ENCODE measurements at regions not wholly inside any gene's neighbourhood (a gene's known extent, or its start where the extent isn't known, plus 50 kb on each side); places are given as distances from the start of the nearest gene placed in this dataset.

DNA sequence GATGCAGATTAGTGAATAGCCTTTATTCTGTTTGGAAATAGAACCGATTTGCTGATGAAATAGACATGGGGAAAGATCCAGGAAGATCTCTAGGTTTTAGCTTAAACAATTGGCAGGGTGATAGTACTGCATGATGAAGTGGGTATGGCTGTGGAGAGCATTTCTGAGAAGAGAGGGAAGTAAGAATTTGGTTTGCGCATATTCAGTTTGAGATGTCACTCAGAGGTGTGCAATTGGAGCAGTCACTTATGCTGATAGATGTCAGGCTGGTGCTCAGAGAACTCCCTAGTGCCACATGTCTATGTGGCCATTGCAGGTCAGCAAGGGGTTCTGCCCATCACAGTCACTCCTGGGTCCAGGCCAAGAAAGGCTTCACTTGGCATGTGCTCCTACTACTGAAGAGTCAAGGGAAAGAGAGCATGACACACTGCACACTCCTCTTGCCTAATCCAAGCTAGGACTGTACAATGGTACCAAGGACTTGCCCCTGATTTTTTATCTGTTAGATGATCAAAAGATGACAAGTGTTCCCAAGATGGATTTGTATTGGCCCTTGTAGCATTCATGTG, 57.2 kb upstream of the ST8SIA2 start:
- H3K36me3 ChIP-seq (ENCODE audit: low read depth): no peaks in the 10 kb centered on the region
- ATAC-seq (no peak), DNase-seq (no peak)
- H3K4me3 ChIP-seq: no peak overlapping the region
- TF ChIP-seq, protein P1, sequence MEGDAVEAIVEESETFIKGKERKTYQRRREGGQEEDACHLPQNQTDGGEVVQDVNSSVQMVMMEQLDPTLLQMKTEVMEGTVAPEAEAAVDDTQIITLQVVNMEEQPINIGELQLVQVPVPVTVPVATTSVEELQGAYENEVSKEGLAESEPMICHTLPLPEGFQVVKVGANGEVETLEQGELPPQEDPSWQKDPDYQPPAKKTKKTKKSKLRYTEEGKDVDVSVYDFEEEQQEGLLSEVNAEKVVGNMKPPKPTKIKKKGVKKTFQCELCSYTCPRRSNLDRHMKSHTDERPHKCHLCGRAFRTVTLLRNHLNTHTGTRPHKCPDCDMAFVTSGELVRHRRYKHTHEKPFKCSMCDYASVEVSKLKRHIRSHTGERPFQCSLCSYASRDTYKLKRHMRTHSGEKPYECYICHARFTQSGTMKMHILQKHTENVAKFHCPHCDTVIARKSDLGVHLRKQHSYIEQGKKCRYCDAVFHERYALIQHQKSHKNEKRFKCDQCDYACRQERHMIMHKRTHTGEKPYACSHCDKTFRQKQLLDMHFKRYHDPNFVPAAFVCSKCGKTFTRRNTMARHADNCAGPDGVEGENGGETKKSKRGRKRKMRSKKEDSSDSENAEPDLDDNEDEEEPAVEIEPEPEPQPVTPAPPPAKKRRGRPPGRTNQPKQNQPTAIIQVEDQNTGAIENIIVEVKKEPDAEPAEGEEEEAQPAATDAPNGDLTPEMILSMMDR (IDR thresholded peaks at IDR 0.05): no peak
- no peaks in the 10 kb centered on the region for H3K4me1 ChIP-seq (ENCODE audit: low read depth)
- H3K9me3 ChIP-seq: no peaks in the 10 kb centered on the region
- intact Hi-C loops (cut with DNase I, micrococcal nuclease): no loop called here

DNA sequence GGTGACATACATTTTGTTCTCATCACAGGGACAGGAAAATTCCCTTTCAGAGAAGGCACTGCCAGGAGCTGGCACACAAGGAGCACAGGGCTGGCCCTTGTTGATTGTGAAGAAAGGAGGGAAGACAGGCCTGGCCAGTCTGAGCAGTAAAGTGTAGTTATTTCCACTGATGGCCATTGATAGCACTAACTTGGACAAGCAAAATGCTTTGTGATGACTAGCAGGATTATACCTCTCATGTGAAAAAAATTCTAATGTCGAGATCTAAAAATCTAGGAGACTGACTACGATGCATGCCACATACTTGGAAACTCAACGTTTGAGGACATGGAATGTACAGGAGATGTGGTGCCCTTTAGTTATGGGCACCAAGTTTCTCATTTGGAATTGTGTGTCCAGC, 54.3 kb upstream of the ST8SIA2 start:
- DNase-seq (no peak), ATAC-seq (no peak)
- no peak overlapping the region for H3K4me3 ChIP-seq
- intact Hi-C loops (cut with DNase I, micrococcal nuclease): no loop called here
- TF ChIP-seq, protein P1 (IDR thresholded peaks at IDR 0.05): no peak
- no peaks in the 10 kb centered on the region for H3K36me3 ChIP-seq (ENCODE audit: low read depth)
- H3K9me3 ChIP-seq: no peaks in the 10 kb centered on the region
- no peaks in the 10 kb centered on the region for H3K4me1 ChIP-seq (ENCODE audit: low read depth)

All from mucosa of descending colon (tissue), 3 donors.